Right lobe of liver (tissue), 6 donors: ENCODE measurements at regions not wholly inside any gene's neighbourhood (a gene's known extent, or its start where the extent isn't known, plus 50 kb on each side); places are given as distances from the start of the nearest gene placed in this dataset.

Source experiments
- ATAC-seq, 4 donors: fragments of 200-7000 bp; cut with Tn5 transposase; one replicate each; pipeline ENCODE4 v1.9.1; 2020; ENCODE audit warnings: mild to moderate bottlenecking in 4 of 4, moderate library complexity in 4 of 4
- DNase-seq, 3 donors: peaks; one replicate each; pipeline ENCODE4 v3.0.0-alpha.2; 2020
- H3K27ac ChIP-seq, 3 donors: fragments of 200-600 bp; one replicate each; pipeline ENCODE4 v1.8.0; 2022
- H3K27me3 ChIP-seq, 2 donors: fragments of 200-600 bp; one replicate each; pipeline ENCODE4 v1.8.0; 2022
- H3K36me3 ChIP-seq, 4 donors: fragments of 200-600 bp; sonication (generic) in 1 of 4; one replicate each; pipeline versions ENCODE4 v1.5.1 to v1.8.0; 2017 to 2022; ENCODE audit warnings: control low read depth in 1 of 4
- H3K4me1 ChIP-seq, 4 donors: fragments of 200-600 bp; sonication (generic) in 1 of 4; one replicate each; pipeline versions ENCODE4 v1.5.1 to v1.8.0; 2017 to 2022; ENCODE audit warnings: control low read depth in 1 of 4
- H3K4me3 ChIP-seq, 3 donors: fragments of 200-600 bp; one replicate each; pipeline ENCODE4 v1.8.0; 2022
- H3K9me3 ChIP-seq, 4 donors: fragments of 200-600 bp; sonication (generic) in 1 of 4; one replicate each; pipeline versions ENCODE4 v1.5.1 to v1.8.0; 2017 to 2022; ENCODE audit warnings: control low read depth in 1 of 4
- POLR2A ChIP-seq: fragments of 450-650 bp; IDR thresholded peaks from one replicate; pipeline ENCODE4 v1.6.1; 2017; ENCODE audit warnings: antibody characterized with exemption, mild to moderate bottlenecking
- WGBS: methylation state at CpG from one replicate; pipeline ENCODE4 v1.1.6; 2018; ENCODE audit warnings: low coverage, low lambda C conversion rate; ENCODE audit not compliant: insufficient coverage; ENCODE audit errors: missing lambda C conversion rate; 5-methylcytosine and 5-hydroxymethylcytosine counted together
- intact Hi-C, 2 donors: fragments of 100-400 bp; cut with DNase I; formaldehyde crosslinking; loops; one replicate each; pipeline versions ENCODE4 v1.11.2 to v1.14.1; 2022
- TF ChIP-seq, protein P1 (sequence below), 4 donors: fragments of 200-600 bp in 3 of 4; fragments of 450-650 bp in 1 of 4; IDR thresholded peaks; one replicate each; pipeline versions ENCODE4 v1.5.1 to v1.8.0; 2016 to 2022; ENCODE audit warnings: antibody characterized with exemption in 4 of 4, mild to moderate bottlenecking in 2 of 4
- donor health status: DM: no; HTN: yes; CAD: no.
- donor health status: DM: no; HTN: no; CAD: no.
- donor health status: DM: no; HTN: no; CAD: no.
- donor health status: DM: no; HTN: yes; CAD: no.
- donor health status: DM: no; HTN: yes; CAD: no.

DNA sequence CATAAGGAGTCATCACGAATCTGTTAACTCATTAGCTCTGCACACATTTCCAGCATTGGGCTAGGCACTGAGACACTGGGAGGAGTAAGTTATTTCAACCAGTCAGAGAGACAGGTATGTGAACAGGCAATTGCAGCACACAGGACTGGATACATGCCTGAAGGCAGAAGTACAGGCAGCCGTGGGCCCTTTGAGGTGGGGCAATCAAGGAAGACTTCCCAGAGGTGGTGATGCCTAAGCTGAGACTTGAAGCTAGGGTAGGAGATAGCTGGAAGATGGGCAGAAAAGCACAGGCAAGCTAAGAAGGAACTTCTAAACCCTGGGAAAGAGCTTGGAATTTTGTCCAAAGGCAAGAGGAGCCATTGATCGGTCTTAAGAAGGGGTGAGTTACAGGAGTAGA, 249.7 kb downstream of the EMX2 start:
- no peak overlapping the region for H3K27ac ChIP-seq
- intact Hi-C loops = no loop called here
- 57% methylated on average over 3 of the region's 3 CpGs for WGBS
- H3K9me3 ChIP-seq = no peaks in the 10 kb centered on the region
- no peak overlapping the region for H3K4me3 ChIP-seq
- DNase-seq = no peak
- H3K36me3 ChIP-seq = no peaks in the 10 kb centered on the region
- no peaks in the 10 kb centered on the region for H3K4me1 ChIP-seq
- no peak for ATAC-seq
- TF ChIP-seq, protein P1, sequence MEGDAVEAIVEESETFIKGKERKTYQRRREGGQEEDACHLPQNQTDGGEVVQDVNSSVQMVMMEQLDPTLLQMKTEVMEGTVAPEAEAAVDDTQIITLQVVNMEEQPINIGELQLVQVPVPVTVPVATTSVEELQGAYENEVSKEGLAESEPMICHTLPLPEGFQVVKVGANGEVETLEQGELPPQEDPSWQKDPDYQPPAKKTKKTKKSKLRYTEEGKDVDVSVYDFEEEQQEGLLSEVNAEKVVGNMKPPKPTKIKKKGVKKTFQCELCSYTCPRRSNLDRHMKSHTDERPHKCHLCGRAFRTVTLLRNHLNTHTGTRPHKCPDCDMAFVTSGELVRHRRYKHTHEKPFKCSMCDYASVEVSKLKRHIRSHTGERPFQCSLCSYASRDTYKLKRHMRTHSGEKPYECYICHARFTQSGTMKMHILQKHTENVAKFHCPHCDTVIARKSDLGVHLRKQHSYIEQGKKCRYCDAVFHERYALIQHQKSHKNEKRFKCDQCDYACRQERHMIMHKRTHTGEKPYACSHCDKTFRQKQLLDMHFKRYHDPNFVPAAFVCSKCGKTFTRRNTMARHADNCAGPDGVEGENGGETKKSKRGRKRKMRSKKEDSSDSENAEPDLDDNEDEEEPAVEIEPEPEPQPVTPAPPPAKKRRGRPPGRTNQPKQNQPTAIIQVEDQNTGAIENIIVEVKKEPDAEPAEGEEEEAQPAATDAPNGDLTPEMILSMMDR (IDR thresholded peaks at IDR 0.05) = no peak
- no peak for TF ChIP-seq POLR2A
- no peaks in the 10 kb centered on the region for H3K27me3 ChIP-seq

DNA sequence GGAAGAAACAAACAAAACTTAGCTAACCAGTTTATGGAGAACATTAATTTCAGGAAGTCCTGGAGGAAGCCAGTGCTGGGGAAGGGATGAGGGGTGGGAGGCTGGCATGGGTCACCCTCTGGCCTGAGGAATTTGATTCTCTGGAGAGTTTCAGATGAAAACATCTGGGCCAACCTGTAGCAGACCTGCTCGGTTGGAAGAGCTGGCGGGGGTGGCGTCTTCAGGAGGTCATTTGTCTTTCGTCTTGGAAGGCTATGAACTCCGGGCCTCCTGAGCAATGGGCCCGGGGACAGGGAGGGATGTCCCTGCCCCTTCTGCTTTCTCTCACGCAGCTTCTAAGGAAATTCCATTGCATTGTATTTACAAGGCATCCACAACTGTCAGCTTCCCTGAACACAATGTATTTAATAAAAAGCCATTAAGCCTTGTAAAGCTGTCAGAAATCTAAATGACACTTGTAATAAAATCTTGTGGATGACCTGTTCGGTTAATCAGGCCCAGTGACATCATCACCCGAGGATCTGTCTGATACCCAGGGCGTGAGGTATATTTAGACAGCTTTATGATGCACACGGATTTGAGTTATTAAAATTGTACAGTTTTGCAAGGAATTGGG, 250.5 kb downstream of the RAB11FIP2 start:
- DNase-seq = no peak
- H3K4me1 ChIP-seq = no peaks in the 10 kb centered on the region
- no peaks in the 10 kb centered on the region for H3K27me3 ChIP-seq
- no peak overlapping the region for H3K4me3 ChIP-seq
- no peak overlapping the region for H3K27ac ChIP-seq
- no peak for TF ChIP-seq POLR2A
- no peaks in the 10 kb centered on the region for H3K9me3 ChIP-seq
- intact Hi-C loops = no loop called here
- 36% methylated on average over 6 of the region's 11 CpGs for WGBS
- no peaks in the 10 kb centered on the region for H3K36me3 ChIP-seq
- ATAC-seq = no peak

DNA sequence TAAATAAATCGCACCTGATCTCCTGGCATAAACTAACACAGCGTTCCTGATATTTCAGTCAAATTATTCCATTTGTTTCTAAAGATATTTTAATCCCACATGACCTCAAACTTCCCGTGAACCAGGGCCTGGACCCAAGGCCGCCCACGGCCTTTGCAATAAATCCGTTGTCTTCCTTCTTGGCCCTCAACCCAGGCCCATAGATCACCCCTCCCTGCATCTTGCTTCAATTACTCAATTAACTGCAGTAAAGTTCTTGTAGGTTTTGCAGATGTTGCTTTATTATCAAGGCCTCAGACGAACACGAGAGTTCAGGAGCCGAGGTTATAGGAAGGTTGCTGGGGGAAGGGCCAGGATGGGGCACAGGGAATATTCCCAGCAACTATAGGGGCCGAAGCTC, 249.4 kb downstream of the RAB11FIP2 start:
- intact Hi-C loops = no loop called here
- no peak overlapping the region for H3K4me3 ChIP-seq
- no peaks in the 10 kb centered on the region for H3K4me1 ChIP-seq
- H3K36me3 ChIP-seq = no peaks in the 10 kb centered on the region
- H3K27ac ChIP-seq = no peak overlapping the region
- H3K27me3 ChIP-seq = no peaks in the 10 kb centered on the region
- no peaks in the 10 kb centered on the region for H3K9me3 ChIP-seq
- 69% methylated on average over 10 of the region's 10 CpGs for WGBS
- DNase-seq (no peak), ATAC-seq (no peak)
- no peak for TF ChIP-seq POLR2A
- TF ChIP-seq, protein P1 (IDR thresholded peaks at IDR 0.05) = no peak

DNA sequence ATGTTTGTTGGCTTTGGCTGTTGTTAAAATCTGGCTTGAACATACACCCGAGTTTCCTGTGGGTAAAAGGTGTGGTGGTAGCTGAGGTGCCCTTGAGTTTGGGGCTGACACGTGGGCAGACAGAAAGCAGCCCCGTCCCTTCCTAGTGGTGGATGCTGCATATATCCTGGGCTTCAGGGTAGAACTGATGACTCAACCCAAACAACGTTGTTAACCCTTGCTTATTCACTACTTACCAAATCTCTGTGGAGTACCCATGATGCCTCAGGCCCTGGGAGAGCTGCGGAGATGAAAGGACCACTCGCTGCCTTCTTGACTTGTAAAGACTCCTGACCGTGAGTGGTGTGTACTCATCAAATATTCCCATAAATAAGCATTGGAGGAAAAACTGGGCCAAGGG, 245.1 kb downstream of the RAB11FIP2 start:
- ATAC-seq (no peak), DNase-seq (no peak)
- no peaks in the 10 kb centered on the region for H3K9me3 ChIP-seq
- no peak overlapping the region for H3K27ac ChIP-seq
- no peak overlapping the region for H3K4me3 ChIP-seq
- no peaks in the 10 kb centered on the region for H3K4me1 ChIP-seq
- intact Hi-C loops = no loop called here
- no peaks in the 10 kb centered on the region for H3K36me3 ChIP-seq
- no peak for TF ChIP-seq POLR2A
- TF ChIP-seq, protein P1 (IDR thresholded peaks at IDR 0.05) = no peak
- 25% methylated on average over 6 of the region's 7 CpGs for WGBS
- no peaks in the 10 kb centered on the region for H3K27me3 ChIP-seq

DNA sequence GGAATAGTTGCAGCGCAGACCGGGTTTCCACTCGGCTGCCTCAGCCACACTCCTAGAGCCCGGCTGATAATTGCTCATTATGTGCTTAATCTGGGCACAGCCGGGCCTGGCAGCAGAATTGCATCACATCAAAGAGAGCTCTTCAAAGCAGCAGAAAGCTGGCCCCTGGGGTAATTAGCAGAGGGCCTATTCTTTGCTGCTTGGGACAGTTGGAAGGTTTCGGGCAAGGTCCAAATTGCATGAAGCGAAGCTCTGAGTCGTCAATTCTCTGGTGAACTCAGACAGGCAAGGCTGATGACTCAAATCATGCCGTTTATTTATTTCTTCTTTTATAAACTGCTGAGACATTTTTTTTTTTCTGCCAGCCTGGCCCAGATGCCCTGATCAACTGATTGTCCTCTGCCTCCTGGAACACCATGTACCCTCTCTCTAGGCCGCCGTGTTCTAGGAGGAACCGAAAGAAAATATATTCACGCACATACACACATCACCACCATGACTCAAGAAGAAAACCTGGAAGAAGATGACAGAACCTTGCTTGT, 242.2 kb downstream of the RAB11FIP2 start:
- 35% methylated on average over 9 of the region's 13 CpGs for WGBS
- H3K36me3 ChIP-seq = no peaks in the 10 kb centered on the region
- intact Hi-C loops = no loop called here
- ATAC-seq = no peak
- no peaks in the 10 kb centered on the region for H3K4me1 ChIP-seq
- H3K27ac ChIP-seq = no peak overlapping the region
- TF ChIP-seq POLR2A = no peak
- TF ChIP-seq, protein P1 (IDR thresholded peaks at IDR 0.05) = no peak
- no peaks in the 10 kb centered on the region for H3K27me3 ChIP-seq
- no peaks in the 10 kb centered on the region for H3K9me3 ChIP-seq
- no peak overlapping the region for H3K4me3 ChIP-seq
- no peak for DNase-seq
